IMR-90 (cell line): ENCODE measurements at regions not wholly inside any gene's neighbourhood (a gene's known extent, or its start where the extent isn't known, plus 50 kb on each side); places are given as distances from the start of the nearest gene placed in this dataset.

Experiments
- ATAC-seq: fragments of 200-7000 bp; cut with Tn5 transposase; 2 replicates; pipeline ENCODE4 v1.9.1; 2020; ENCODE audit warnings: low read depth, mild to moderate bottlenecking, moderate library complexity
- BruUV-seq: library from RNA; stranded (reverse); fragments of 400-500 nt; replicated peaks from 2 replicates; lab custom pipeline; 2021; lab: Mats Ljungman, UMichigan
- CTCF ChIA-PET: fragments of 300-600 bp; formaldehyde crosslinking; extraction: SDS; loops from one replicate; lab custom pipeline; 2021; ENCODE audit warnings: antibody characterized with exemption; lab: Yijun Ruan, JAX
- POLR2A ChIA-PET: fragments of 300-600 bp; sonication (Branson Sonifier 250); formaldehyde crosslinking; loops from one replicate; lab custom pipeline; 2022; ENCODE audit warnings: antibody characterized with exemption; ENCODE audit not compliant: unreplicated experiment; lab: Charles Lee
- DNase-seq: peaks from one replicate; pipeline ENCODE4 v3.0.0; 2013
- H2AFZ ChIP-seq: replicated peaks from 2 replicates; pipeline ENCODE3; 2013; ENCODE audit warnings: low read length, mild to moderate bottlenecking; ENCODE audit not compliant: poor library complexity
- H2AK5ac ChIP-seq: 2 replicates; pipeline ENCODE4 v1.6.1; 2013; ENCODE audit warnings: low read depth, low read length, inconsistent platforms
- H2AK9ac ChIP-seq: replicated peaks from 2 replicates; pipeline ENCODE3; 2013; ENCODE audit warnings: mild to moderate bottlenecking, low read depth, low read length, moderate library complexity; ENCODE audit not compliant: poor library complexity
- H2BK120ac ChIP-seq: 2 replicates; pipeline ENCODE4 v1.6.1; 2013; ENCODE audit warnings: low read depth, low read length, inconsistent platforms
- H2BK15ac ChIP-seq: 3 replicates; pipeline ENCODE4 v1.6.1; 2013; ENCODE audit warnings: low read depth, low read length, inconsistent platforms
- H2BK20ac ChIP-seq: 2 replicates; pipeline ENCODE4 v1.6.1; 2013; ENCODE audit warnings: low read depth, mild to moderate bottlenecking, inconsistent platforms, low read length, moderate library complexity
- H2BK5ac ChIP-seq: 2 replicates; pipeline ENCODE4 v1.6.1; 2013; ENCODE audit warnings: mild to moderate bottlenecking, low read depth, low read length, inconsistent platforms; ENCODE audit not compliant: poor library complexity, severe bottlenecking
- H3K14ac ChIP-seq: replicated peaks from 2 replicates; pipeline ENCODE4 v1.6.1; 2013; ENCODE audit warnings: low read depth, low read length, inconsistent platforms
- H3K18ac ChIP-seq: 2 replicates; pipeline ENCODE4 v1.6.1; 2013; ENCODE audit warnings: low read depth, low read length, control low read depth
- H3K23ac ChIP-seq: 2 replicates; pipeline ENCODE4 v1.6.1; 2013; ENCODE audit warnings: low read depth, low read length, inconsistent platforms
- H3K27ac ChIP-seq: 2 replicates; pipeline ENCODE4 v1.5.1; 2013; ENCODE audit warnings: mild to moderate bottlenecking, control low read depth, low read length; ENCODE audit not compliant: insufficient read depth
- H3K27me3 ChIP-seq: 2 replicates; pipeline ENCODE4 v1.6.1; 2013; ENCODE audit warnings: low read length; ENCODE audit not compliant: control insufficient read depth, insufficient read depth
- H3K36me3 ChIP-seq: 2 replicates; pipeline ENCODE4 v1.6.1; 2013; ENCODE audit warnings: low read length, mixed read lengths; ENCODE audit not compliant: control insufficient read depth, insufficient read depth
- H3K4ac ChIP-seq: 2 replicates; pipeline ENCODE4 v1.6.1; 2013; ENCODE audit warnings: low read depth, low read length, inconsistent platforms
- H3K4me1 ChIP-seq: 2 replicates; pipeline ENCODE4 v1.6.1; 2013; ENCODE audit warnings: low read length, mixed read lengths; ENCODE audit not compliant: control insufficient read depth, insufficient read depth
- H3K4me2 ChIP-seq: 2 replicates; pipeline ENCODE4 v1.6.1; 2013; ENCODE audit warnings: low read depth, mild to moderate bottlenecking, control low read depth, low read length, moderate library complexity
- H3K4me3 ChIP-seq: 2 replicates; pipeline ENCODE4 v1.5.1; 2013; ENCODE audit warnings: low read depth, mild to moderate bottlenecking, control low read depth, low read length, moderate library complexity; ENCODE audit not compliant: insufficient read depth
- H3K56ac ChIP-seq: 2 replicates; pipeline ENCODE4 v1.6.1; 2013; ENCODE audit warnings: low read length, inconsistent platforms; ENCODE audit not compliant: insufficient read depth; ENCODE audit errors: extremely low read depth
- H3K79me1 ChIP-seq, 2 experiments: 2 replicates each; pipeline ENCODE4 v1.6.1; 2013; ENCODE audit warnings: low read length in 2 of 2, inconsistent platforms in 1 of 2, low read depth in 1 of 2
- H3K9ac ChIP-seq: 2 replicates; pipeline ENCODE4 v1.6.1; 2013; ENCODE audit warnings: low read depth, low read length, control low read depth
- H3K9me1 ChIP-seq: 2 replicates; pipeline ENCODE4 v1.6.1; 2013; ENCODE audit warnings: low read length, inconsistent platforms; ENCODE audit not compliant: insufficient read depth
- H3K9me3 ChIP-seq: 2 replicates; pipeline ENCODE4 v1.6.1; 2013; ENCODE audit warnings: low read length; ENCODE audit not compliant: control insufficient read depth, insufficient read depth
- H4K20me1 ChIP-seq: 2 replicates; pipeline ENCODE4 v1.6.1; 2013; ENCODE audit warnings: low read length, inconsistent platforms; ENCODE audit not compliant: insufficient read depth
- H4K5ac ChIP-seq: 2 replicates; pipeline ENCODE4 v1.6.1; 2013; ENCODE audit warnings: mild to moderate bottlenecking, low read depth, low read length, control low read depth
- H4K8ac ChIP-seq, 2 experiments: 2 replicates each; pipeline ENCODE4 v1.6.1; 2013; ENCODE audit warnings: low read depth in 2 of 2, low read length in 2 of 2, control low read depth in 1 of 2, inconsistent platforms in 1 of 2
- H4K91ac ChIP-seq: 2 replicates; pipeline ENCODE4 v1.6.1; 2013; ENCODE audit warnings: low read depth, low read length, inconsistent platforms; ENCODE audit not compliant: insufficient read depth
- RCOR1 ChIP-seq: IDR thresholded peaks from 2 replicates; pipeline ENCODE4 v1.6.1; 2012; ENCODE audit warnings: mild to moderate bottlenecking, low read length, improper control_type of control experiment; ENCODE audit not compliant: insufficient replicate concordance
- USF2 ChIP-seq: fragments of 150-350 bp; IDR thresholded peaks from 2 replicates; pipeline ENCODE4 v1.6.1; 2017; ENCODE audit warnings: mild to moderate bottlenecking, antibody characterized with exemption, low read length, low read depth
- WGBS, 2 experiments: methylation state at CpG; one replicate each; pipeline versions ENCODE4 v1.1.5 to v1.1.7; 2013; ENCODE audit warnings: missing lambda C conversion rate in 2 of 2; ENCODE audit not compliant: insufficient read length in 1 of 2; ENCODE audit errors: extremely low coverage in 2 of 2; 5-methylcytosine and 5-hydroxymethylcytosine counted together
- dilution Hi-C: fragments of 300-500 bp; cut with HindIII; formaldehyde crosslinking; loops from one replicate; pipeline ENCODE4 v1.14.3; 2018; ENCODE audit warnings: low sequenced_read_pairs; ENCODE audit not compliant: unreplicated experiment
- in situ Hi-C: fragments of 300-500 bp; cut with MboI; formaldehyde crosslinking; loops from 3 replicates; pipeline ENCODE4 v1.14.3; 2019; ENCODE audit warnings: low sequenced_read_pairs, inconsistent platforms, mixed read lengths
- intact Hi-C: fragments of 100-400 bp; cut with micrococcal nuclease; formaldehyde crosslinking; loops from 2 replicates; pipeline ENCODE4 v1.10.0; 2022

- Histone ChIP-seq H4K91ac (no peak overlapping the region), H2BK5ac (no peak overlapping the region), H2AFZ (no peak overlapping the region), H3K14ac (no peak overlapping the region), H3K79me1 (no peaks in the 10 kb centered on the region), H2BK15ac (no peak overlapping the region), H3K27me3 (no peaks in the 10 kb centered on the region), H2AK5ac (no peak overlapping the region), H3K23ac (no peak overlapping the region), H3K27ac (no peak overlapping the region), H2AK9ac (no peak overlapping the region), H3K4me2 (no peak overlapping the region), H3K4me3 (no peak overlapping the region), H3K36me3 (no peaks in the 10 kb centered on the region), H3K4me1 (no peaks in the 10 kb centered on the region), H3K18ac (no peak overlapping the region), H3K9ac (no peak overlapping the region), H2BK120ac (no peak overlapping the region), H3K9me3 (no peaks in the 10 kb centered on the region), H3K4ac (no peak overlapping the region), H4K5ac (no peak overlapping the region), H3K9me1 (no peaks in the 10 kb centered on the region), H2BK20ac (no peak overlapping the region), H4K8ac (no peak overlapping the region), H4K20me1 (no peaks in the 10 kb centered on the region), H3K56ac (no peak overlapping the region)
- ChIA-PET POLR2A (no interaction called here), CTCF (no interaction called here)
- WGBS, 2 experiments: no CpG with 5 or more reads among the region's 4 CpGs
- dilution Hi-C loops (no loop called here), intact Hi-C loops (no loop called here), in situ Hi-C loops (no loop called here)
- no peak for ATAC-seq
- TF ChIP-seq USF2: no peak
- no peak for TF ChIP-seq RCOR1
- BruUV-seq: no TSS peak
- DNase-seq: no peak
Observed at GRCh38 chr2:40639320-40639719, 187.4 kb upstream of the SLC8A1 start.
